Left ventricle myocardium inferior (tissue), 1 donor: ENCODE measurements at regions not wholly inside any gene's neighbourhood (a gene's known extent, or its start where the extent isn't known, plus 50 kb on each side); places are given as distances from the start of the nearest gene placed in this dataset.

Source experiments
- DNase-seq: peaks from one replicate; pipeline ENCODE4 v3.0.0-alpha.2; 2020
- H3K27ac ChIP-seq: fragments of 200-600 bp; replicated peaks from 2 replicates; pipeline ENCODE4 v1.8.0; 2021
- H3K27me3 ChIP-seq: fragments of 200-600 bp; 2 replicates; pipeline ENCODE4 v1.8.0; 2021; ENCODE audit warnings: low read depth
- H3K36me3 ChIP-seq: fragments of 200-600 bp; 2 replicates; pipeline ENCODE4 v1.8.0; 2021
- H3K4me1 ChIP-seq: fragments of 200-600 bp; 2 replicates; pipeline ENCODE4 v1.8.0; 2021
- H3K4me3 ChIP-seq: fragments of 200-600 bp; 2 replicates; pipeline ENCODE4 v1.8.0; 2021; ENCODE audit warnings: mild to moderate bottlenecking, moderate library complexity
- H3K9me3 ChIP-seq: fragments of 200-600 bp; replicated peaks from 2 replicates; pipeline ENCODE4 v1.8.0; 2021
- intact Hi-C: fragments of 100-400 bp; cut with micrococcal nuclease; formaldehyde crosslinking; loops from one replicate; pipeline ENCODE4 v1.11.0; 2022
- TF ChIP-seq, protein P1 (sequence below): fragments of 200-600 bp; IDR thresholded peaks from 2 replicates; pipeline ENCODE4 v1.8.0; 2021; ENCODE audit warnings: antibody characterized with exemption, mild to moderate bottlenecking, borderline replicate concordance
- donor health status: DM: no; HTN: yes; CAD: no; lungs with severe emphysema.

DNA sequence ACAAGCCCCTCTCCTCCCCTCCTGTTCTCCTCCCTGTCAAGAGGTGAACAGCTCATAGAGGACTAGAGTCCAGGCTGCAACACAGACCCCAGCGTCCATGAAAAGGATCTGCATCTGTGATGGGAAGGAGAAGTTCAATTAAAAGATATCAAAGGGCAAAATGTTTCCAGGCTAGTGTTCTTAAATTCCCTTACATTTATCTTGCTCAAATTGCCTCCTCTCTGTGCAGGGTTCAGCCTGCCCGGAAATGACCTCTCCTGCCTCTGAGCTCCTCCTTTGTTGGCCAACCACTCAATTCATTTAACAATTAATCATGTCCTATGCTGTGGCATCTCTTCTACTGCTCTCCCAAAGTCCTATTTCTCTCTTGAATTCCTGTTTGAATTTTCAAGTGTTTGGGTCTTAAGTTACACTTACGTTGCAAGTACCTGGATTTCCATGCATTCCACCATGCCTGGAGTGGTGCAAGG, 105.3 kb downstream of the TSN start:
- peaks cover 9% of the 10 kb centered on the region for H3K9me3 ChIP-seq
- no peak overlapping the region for H3K27ac ChIP-seq
- intact Hi-C loops: no loop called here
- no peak for DNase-seq
- no peak overlapping the region for H3K4me3 ChIP-seq
- no peaks in the 10 kb centered on the region for H3K36me3 ChIP-seq
- peaks cover 12% of the 10 kb centered on the region for H3K27me3 ChIP-seq
- TF ChIP-seq, protein P1, sequence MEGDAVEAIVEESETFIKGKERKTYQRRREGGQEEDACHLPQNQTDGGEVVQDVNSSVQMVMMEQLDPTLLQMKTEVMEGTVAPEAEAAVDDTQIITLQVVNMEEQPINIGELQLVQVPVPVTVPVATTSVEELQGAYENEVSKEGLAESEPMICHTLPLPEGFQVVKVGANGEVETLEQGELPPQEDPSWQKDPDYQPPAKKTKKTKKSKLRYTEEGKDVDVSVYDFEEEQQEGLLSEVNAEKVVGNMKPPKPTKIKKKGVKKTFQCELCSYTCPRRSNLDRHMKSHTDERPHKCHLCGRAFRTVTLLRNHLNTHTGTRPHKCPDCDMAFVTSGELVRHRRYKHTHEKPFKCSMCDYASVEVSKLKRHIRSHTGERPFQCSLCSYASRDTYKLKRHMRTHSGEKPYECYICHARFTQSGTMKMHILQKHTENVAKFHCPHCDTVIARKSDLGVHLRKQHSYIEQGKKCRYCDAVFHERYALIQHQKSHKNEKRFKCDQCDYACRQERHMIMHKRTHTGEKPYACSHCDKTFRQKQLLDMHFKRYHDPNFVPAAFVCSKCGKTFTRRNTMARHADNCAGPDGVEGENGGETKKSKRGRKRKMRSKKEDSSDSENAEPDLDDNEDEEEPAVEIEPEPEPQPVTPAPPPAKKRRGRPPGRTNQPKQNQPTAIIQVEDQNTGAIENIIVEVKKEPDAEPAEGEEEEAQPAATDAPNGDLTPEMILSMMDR: no peak
- peaks cover 15% of the 10 kb centered on the region for H3K4me1 ChIP-seq

DNA sequence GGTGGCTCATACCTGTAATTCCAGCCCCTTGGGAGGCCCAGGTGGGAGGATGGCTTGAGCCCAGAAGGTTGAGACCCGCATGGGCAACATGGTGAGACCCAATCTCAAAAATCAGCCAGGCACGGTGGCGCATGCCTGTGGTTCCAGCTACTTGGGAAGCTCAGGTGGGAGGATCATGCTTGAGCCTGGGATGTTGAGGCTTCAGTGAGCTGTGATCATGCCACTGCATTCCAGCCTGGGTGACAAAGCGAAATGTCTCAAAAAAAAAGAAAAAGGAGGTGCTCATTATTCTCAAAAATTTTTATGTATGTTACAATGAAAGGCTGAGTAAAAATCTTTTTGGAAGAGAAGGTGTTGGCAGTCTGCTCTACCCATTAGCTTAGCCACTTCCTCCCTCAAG, 106.8 kb downstream of the TSN start:
- H3K27ac ChIP-seq: no peak overlapping the region
- DNase-seq: no peak
- intact Hi-C loops: no loop called here
- H3K4me1 ChIP-seq: peaks cover under 1% of the 10 kb centered on the region
- H3K36me3 ChIP-seq: no peaks in the 10 kb centered on the region
- TF ChIP-seq, protein P1: no peak
- H3K9me3 ChIP-seq: peaks cover 9% of the 10 kb centered on the region
- H3K27me3 ChIP-seq: peaks cover 12% of the 10 kb centered on the region
- H3K4me3 ChIP-seq: no peak overlapping the region

GRCh38 chr2:121865914-121866313, 110.5 kb downstream of the TSN start:
- Histone ChIP-seq H3K4me1 (no peaks in the 10 kb centered on the region), H3K36me3 (no peaks in the 10 kb centered on the region), H3K27ac (no peak overlapping the region), H3K27me3 (peaks cover 11% of the 10 kb centered on the region), H3K4me3 (no peak overlapping the region), H3K9me3 (peaks cover 9% of the 10 kb centered on the region)
- intact Hi-C loops: no loop called here
- TF ChIP-seq, protein P1: no peak
- DNase-seq: no peak

GRCh38 chr2:121866789-121867188, 111.3 kb downstream of the TSN start:
- H3K27ac ChIP-seq: no peak overlapping the region
- TF ChIP-seq, protein P1: no peak
- no peaks in the 10 kb centered on the region for H3K4me1 ChIP-seq
- no peak overlapping the region for H3K4me3 ChIP-seq
- peaks cover 9% of the 10 kb centered on the region for H3K9me3 ChIP-seq
- H3K27me3 ChIP-seq: peaks cover 2% of the 10 kb centered on the region
- no peaks in the 10 kb centered on the region for H3K36me3 ChIP-seq
- intact Hi-C loops: no loop called here
- DNase-seq: no peak

GRCh38 chr2:121868652-121869051, 113.2 kb downstream of the TSN start:
- Histone ChIP-seq H3K9me3 (peaks cover 2% of the 10 kb centered on the region), H3K27ac (no peak overlapping the region), H3K36me3 (no peaks in the 10 kb centered on the region), H3K4me3 (no peak overlapping the region), H3K4me1 (no peaks in the 10 kb centered on the region), H3K27me3 (peaks cover 2% of the 10 kb centered on the region)
- no peak for DNase-seq
- intact Hi-C loops: no loop called here
- TF ChIP-seq, protein P1: no peak

GRCh38 chr2:121869363-121869762, 113.9 kb downstream of the TSN start:
- TF ChIP-seq, protein P1: no peak
- H3K4me3 ChIP-seq: no peak overlapping the region
- no peaks in the 10 kb centered on the region for H3K4me1 ChIP-seq
- H3K27ac ChIP-seq: no peak overlapping the region
- intact Hi-C loops: no loop called here
- no peak for DNase-seq
- no peaks in the 10 kb centered on the region for H3K9me3 ChIP-seq
- peaks cover 5% of the 10 kb centered on the region for H3K27me3 ChIP-seq
- no peaks in the 10 kb centered on the region for H3K36me3 ChIP-seq
